Prostate gland (tissue), 2 donors: ENCODE measurements at regions not wholly inside any gene's neighbourhood (a gene's known extent, or its start where the extent isn't known, plus 50 kb on each side); places are given as distances from the start of the nearest gene placed in this dataset.

Source experiments
- CTCF ChIP-seq, 4 experiments: fragments of 200-600 bp in 2 of 4; fragments of 450-650 bp in 2 of 4; sonication (generic) in 2 of 4; IDR thresholded peaks; 1 replicate in 3 of 4; 2 replicates in 1 of 4; pipeline ENCODE4 v1.5.1; 2016 to 2019; ENCODE audit warnings: antibody characterized with exemption in 4 of 4, mild to moderate bottlenecking in 2 of 4, moderate library complexity in 2 of 4
- POLR2A ChIP-seq: fragments of 450-650 bp; IDR thresholded peaks from one replicate; pipeline ENCODE4 v1.6.1; 2016; ENCODE audit warnings: antibody characterized with exemption, mild to moderate bottlenecking

DNA sequence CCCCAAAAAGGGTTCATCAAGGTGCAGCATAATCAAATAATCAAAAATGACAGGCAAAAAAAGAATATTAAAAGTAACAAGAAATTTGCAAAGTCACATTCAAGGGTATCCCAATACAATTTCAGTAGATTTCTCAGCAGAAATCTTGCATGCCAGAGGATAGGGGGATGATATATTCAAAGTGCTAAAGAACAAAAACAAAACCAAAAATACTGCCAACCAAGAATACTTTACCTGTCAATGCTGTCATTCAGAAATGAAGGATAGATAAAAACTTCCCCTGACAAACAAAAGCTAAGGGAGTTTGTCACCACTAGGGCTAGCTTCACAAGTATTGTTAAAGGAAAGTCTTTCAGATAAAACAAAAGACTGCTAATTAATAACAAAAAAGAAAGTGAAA, 68.7 kb upstream of the EDIL3 start:
- TF ChIP-seq CTCF (IDR thresholded peaks at IDR 0.05) (no peak), POLR2A (no peak)
